GM19397 (cell line): ENCODE measurements at regions not wholly inside any gene's neighbourhood (a gene's known extent, or its start where the extent isn't known, plus 50 kb on each side); places are given as distances from the start of the nearest gene placed in this dataset.
"Not testable (repeated sequence)": the region's sequence is repeated elsewhere in the genome, so short reads cannot be mapped to it uniquely, and the experiment has no call there.

Experiments
- ATAC-seq: cut with Tn5 transposase; IDR thresholded peaks from one replicate; pipeline ENCODE4 v1.9.1; 2021; ENCODE audit warnings: mild to moderate bottlenecking, moderate library complexity; ENCODE audit not compliant: unreplicated experiment

GRCh38 chr2:199216253-199216652 is 241.5 kb downstream of the SATB2 start:
- ATAC-seq = no peak

- ATAC-seq = no peak
These were observed 250.7 kb downstream of the SATB2 start for GRCh38 chr2:199207011-199207410.

GRCh38 chr2:199206536-199206935 is 251.2 kb downstream of the SATB2 start:
- ATAC-seq = no peak

GRCh38 chr2:199202964-199203363 is 254.8 kb downstream of the SATB2 start:
- ATAC-seq = no peak

- no peak for ATAC-seq
These were observed 256.2 kb downstream of the SATB2 start for GRCh38 chr2:199201539-199201938.

GRCh38 chr2:199199797-199200196 is 257.9 kb downstream of the SATB2 start:
- no peak for ATAC-seq

- no peak for ATAC-seq
These were observed 260.3 kb downstream of the SATB2 start for GRCh38 chr2:199197448-199197847.

- ATAC-seq = no peak
These were observed 261.1 kb downstream of the SATB2 start for GRCh38 chr2:199196686-199197085.

- no peak for ATAC-seq
These were observed 261.7 kb downstream of the SATB2 start for GRCh38 chr2:199195927-199196502.

- no peak for ATAC-seq
These were observed 266.3 kb downstream of the SATB2 start for GRCh38 chr2:199191461-199191860.

- no peak for ATAC-seq
These were observed 268.5 kb downstream of the SATB2 start for GRCh38 chr2:199189229-199189628.

GRCh38 chr2:199186301-199186751 is 271.4 kb downstream of the SATB2 start:
- no peak for ATAC-seq

GRCh38 chr2:199185174-199185573 is 272.6 kb downstream of the SATB2 start:
- ATAC-seq = not testable (repeated sequence)

- ATAC-seq = no peak
These were observed 293.9 kb downstream of the SATB2 start for GRCh38 chr2:199163613-199164458.

- ATAC-seq = no peak
These were observed 296.9 kb downstream of the SATB2 start for GRCh38 chr2:199160677-199161465.

GRCh38 chr2:199160081-199160480 is 297.7 kb downstream of the SATB2 start:
- ATAC-seq = no peak

- no peak for ATAC-seq
These were observed 309.5 kb downstream of the SATB2 start for GRCh38 chr2:199148076-199148845.

GRCh38 chr2:199147216-199147615 is 310.5 kb downstream of the SATB2 start:
- no peak for ATAC-seq

- ATAC-seq = no peak
These were observed 313.2 kb downstream of the SATB2 start for GRCh38 chr2:199144546-199144945.

GRCh38 chr2:199144036-199144435 is 313.7 kb downstream of the SATB2 start:
- no peak for ATAC-seq

- no peak for ATAC-seq
These were observed 321.1 kb downstream of the SATB2 start for GRCh38 chr2:199136681-199137080.
